Type B pancreatic cell (in vitro differentiated cells): ENCODE measurements at regions not wholly inside any gene's neighbourhood (a gene's known extent, or its start where the extent isn't known, plus 50 kb on each side); places are given as distances from the start of the nearest gene placed in this dataset.

Experiments
- DNase-seq: peaks from one replicate; pipeline ENCODE4 v3.0.0; 2021; ENCODE audit warnings: mixed read lengths; ENCODE audit not compliant: unreplicated experiment; ENCODE audit errors: extremely low spot score
- H3K27ac Mint-ChIP-seq: 2 replicates; pipeline ENCODE4 v1.8.0; 2021; ENCODE audit warnings: mild to moderate bottlenecking, mixed read lengths
- H3K27me3 Mint-ChIP-seq: 2 replicates; pipeline ENCODE4 v1.8.0; 2021; ENCODE audit warnings: mixed read lengths
- H3K36me3 Mint-ChIP-seq: 2 replicates; pipeline ENCODE4 v1.8.0; 2021; ENCODE audit warnings: mixed read lengths
- H3K4me1 Mint-ChIP-seq: one replicate; pipeline ENCODE4 v1.8.0; 2021; ENCODE audit warnings: mixed read lengths; ENCODE audit not compliant: unreplicated experiment
- H3K4me3 Mint-ChIP-seq: 2 replicates; pipeline ENCODE4 v1.8.0; 2021; ENCODE audit warnings: mild to moderate bottlenecking, mixed read lengths
- H3K9me3 Mint-ChIP-seq: 2 replicates; pipeline ENCODE4 v1.8.0; 2021; ENCODE audit warnings: mixed read lengths
- CTCF ChIP-seq: fragments of 200-600 bp; sonication (generic); conservative IDR thresholded peaks from 2 replicates; pipeline ENCODE4 v1.5.0; 2021; ENCODE audit warnings: antibody characterized with exemption, mild to moderate bottlenecking

- H3K36me3 Mint-ChIP-seq = no peaks in the 10 kb centered on the region
- no peaks in the 10 kb centered on the region for H3K9me3 Mint-ChIP-seq
- H3K27ac Mint-ChIP-seq = no peak overlapping the region
- no peak for TF ChIP-seq CTCF
- H3K27me3 Mint-ChIP-seq = peaks cover 3% of the 10 kb centered on the region
- no peak overlapping the region for H3K4me3 Mint-ChIP-seq
- no peak for DNase-seq
- H3K4me1 Mint-ChIP-seq = peaks cover 18% of the 10 kb centered on the region
Observed at GRCh38 chr11:121958971-121959325, 157.1 kb downstream of the BLID start.

GRCh38 chr11:121958323-121958970 is 157.6 kb downstream of the BLID start:
- Mint-ChIP-seq H3K27ac (no peak overlapping the region), H3K4me1 (peaks cover 18% of the 10 kb centered on the region), H3K36me3 (no peaks in the 10 kb centered on the region), H3K27me3 (peaks cover 3% of the 10 kb centered on the region), H3K4me3 (no peak overlapping the region), H3K9me3 (no peaks in the 10 kb centered on the region)
- no peak for TF ChIP-seq CTCF
- DNase-seq = no peak

GRCh38 chr11:121953122-121953521 is 162.9 kb downstream of the BLID start:
- no peaks in the 10 kb centered on the region for H3K36me3 Mint-ChIP-seq
- no peak for TF ChIP-seq CTCF
- H3K4me1 Mint-ChIP-seq = peaks cover 4% of the 10 kb centered on the region
- no peak overlapping the region for H3K27ac Mint-ChIP-seq
- no peak overlapping the region for H3K4me3 Mint-ChIP-seq
- no peak for DNase-seq
- H3K9me3 Mint-ChIP-seq = no peaks in the 10 kb centered on the region
- peaks cover 3% of the 10 kb centered on the region for H3K27me3 Mint-ChIP-seq

- H3K4me1 Mint-ChIP-seq = no peaks in the 10 kb centered on the region
- H3K4me3 Mint-ChIP-seq = no peak overlapping the region
- no peaks in the 10 kb centered on the region for H3K36me3 Mint-ChIP-seq
- no peak overlapping the region for H3K27ac Mint-ChIP-seq
- H3K9me3 Mint-ChIP-seq = peaks cover 10% of the 10 kb centered on the region
- no peak for TF ChIP-seq CTCF
- DNase-seq = no peak
- H3K27me3 Mint-ChIP-seq = no peaks in the 10 kb centered on the region
Observed at GRCh38 chr11:121950160-121950559, 165.9 kb downstream of the BLID start.

GRCh38 chr11:121946514-121946913 is 169.5 kb downstream of the BLID start:
- no peak for TF ChIP-seq CTCF
- Mint-ChIP-seq H3K36me3 (no peaks in the 10 kb centered on the region), H3K27ac (no peak overlapping the region), H3K27me3 (no peaks in the 10 kb centered on the region), H3K4me1 (no peaks in the 10 kb centered on the region), H3K9me3 (peaks cover 10% of the 10 kb centered on the region), H3K4me3 (no peak overlapping the region)
- DNase-seq = no peak
